Iris pigment epithelial cell (primary cell): ENCODE measurements at regions not wholly inside any gene's neighbourhood (a gene's known extent, or its start where the extent isn't known, plus 50 kb on each side); places are given as distances from the start of the nearest gene placed in this dataset.

Experiments used
- DNase-seq: peaks from one replicate; pipeline ENCODE4 v3.0.0-alpha.2; 2011; ENCODE audit warnings: low read depth

GRCh38 chr4:153850533-153851280, 61.8 kb upstream of the SFRP2 start:
- no peak for DNase-seq

GRCh38 chr4:153844144-153844543, 55.3 kb upstream of the SFRP2 start:
- DNase-seq, result no peak
